Tibial nerve (tissue), 4 donors: ENCODE measurements at regions not wholly inside any gene's neighbourhood (a gene's known extent, or its start where the extent isn't known, plus 50 kb on each side); places are given as distances from the start of the nearest gene placed in this dataset.

Experiments
- EP300 ChIP-seq, 2 donors: sonication (generic); formaldehyde crosslinking; IDR thresholded peaks; one replicate each; pipeline ENCODE4 v1.6.1; 2017; ENCODE audit warnings: antibody characterized with exemption in 2 of 2, mild to moderate bottlenecking in 1 of 2
- POLR2A ChIP-seq, 2 donors: fragments of 450-650 bp; IDR thresholded peaks; one replicate each; pipeline ENCODE4 v1.6.1; 2017; ENCODE audit warnings: antibody characterized with exemption in 2 of 2, mild to moderate bottlenecking in 2 of 2, moderate library complexity in 2 of 2
- TF ChIP-seq, protein P1 (sequence below), 5 experiments: fragments of 200-600 bp in 3 of 5; fragments of 450-650 bp in 2 of 5; sonication (generic) in 3 of 5; IDR thresholded peaks; one replicate each; pipeline ENCODE4 v1.5.1; 2016 to 2019; ENCODE audit warnings: antibody characterized with exemption in 5 of 5, mild to moderate bottlenecking in 3 of 5, moderate library complexity in 2 of 5

DNA sequence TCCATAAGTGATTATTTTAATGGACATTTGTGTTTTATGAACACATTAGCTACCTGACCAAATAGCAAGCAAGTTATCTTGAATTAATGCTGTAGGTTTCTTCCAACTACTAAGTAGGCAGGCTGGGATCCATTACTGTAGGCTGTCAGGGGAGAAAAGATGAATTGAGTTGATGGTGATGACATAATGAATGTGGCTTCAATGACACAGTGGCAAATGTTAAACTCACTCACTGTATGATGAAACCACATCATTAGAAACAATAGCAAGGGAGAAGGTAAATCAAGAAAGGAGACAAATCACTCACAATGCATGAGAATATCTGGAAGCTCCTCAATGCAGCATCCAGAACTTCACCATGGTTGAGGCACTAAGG is 529.7 kb upstream of the CITED2 start:
- TF ChIP-seq, protein P1, sequence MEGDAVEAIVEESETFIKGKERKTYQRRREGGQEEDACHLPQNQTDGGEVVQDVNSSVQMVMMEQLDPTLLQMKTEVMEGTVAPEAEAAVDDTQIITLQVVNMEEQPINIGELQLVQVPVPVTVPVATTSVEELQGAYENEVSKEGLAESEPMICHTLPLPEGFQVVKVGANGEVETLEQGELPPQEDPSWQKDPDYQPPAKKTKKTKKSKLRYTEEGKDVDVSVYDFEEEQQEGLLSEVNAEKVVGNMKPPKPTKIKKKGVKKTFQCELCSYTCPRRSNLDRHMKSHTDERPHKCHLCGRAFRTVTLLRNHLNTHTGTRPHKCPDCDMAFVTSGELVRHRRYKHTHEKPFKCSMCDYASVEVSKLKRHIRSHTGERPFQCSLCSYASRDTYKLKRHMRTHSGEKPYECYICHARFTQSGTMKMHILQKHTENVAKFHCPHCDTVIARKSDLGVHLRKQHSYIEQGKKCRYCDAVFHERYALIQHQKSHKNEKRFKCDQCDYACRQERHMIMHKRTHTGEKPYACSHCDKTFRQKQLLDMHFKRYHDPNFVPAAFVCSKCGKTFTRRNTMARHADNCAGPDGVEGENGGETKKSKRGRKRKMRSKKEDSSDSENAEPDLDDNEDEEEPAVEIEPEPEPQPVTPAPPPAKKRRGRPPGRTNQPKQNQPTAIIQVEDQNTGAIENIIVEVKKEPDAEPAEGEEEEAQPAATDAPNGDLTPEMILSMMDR (IDR thresholded peaks at IDR 0.05): no peak
- TF ChIP-seq EP300 (IDR thresholded peaks at IDR 0.05) (no peak), POLR2A (IDR thresholded peaks at IDR 0.05) (no peak)
